COLO668 (cell line): ENCODE measurements at regions not wholly inside any gene's neighbourhood (a gene's known extent, or its start where the extent isn't known, plus 50 kb on each side); places are given as distances from the start of the nearest gene placed in this dataset.

ENCODE experiments used
- DNase-seq: peaks from one replicate; lab custom pipeline; 2025; ENCODE audit not compliant: unreplicated experiment; lab: John Stamatoyannopoulos, UW

- no peak for DNase-seq
These were observed 176.2 kb downstream of the RDH14 start for GRCh38 chr2:18384242-18384641.

GRCh38 chr2:18381386-18381785, 179.1 kb downstream of the RDH14 start:
- DNase-seq = no peak

GRCh38 chr2:18380321-18380720, 180.1 kb downstream of the RDH14 start:
- DNase-seq = no peak

- no peak for DNase-seq
These were observed 180.6 kb downstream of the RDH14 start for GRCh38 chr2:18379870-18380269.

GRCh38 chr2:18378020-18378653, 182.3 kb downstream of the RDH14 start:
- peak; percentile 37 for DNase-seq

- no peak for DNase-seq
These were observed 183.5 kb downstream of the RDH14 start for GRCh38 chr2:18376936-18377335.

GRCh38 chr2:18373664-18374063, 186.8 kb downstream of the RDH14 start:
- DNase-seq = no peak

GRCh38 chr2:18373081-18373480, 187.4 kb downstream of the RDH14 start:
- no peak for DNase-seq

GRCh38 chr2:18372641-18373040, 187.8 kb downstream of the RDH14 start:
- DNase-seq = no peak

GRCh38 chr2:18369760-18370159, 190.7 kb downstream of the RDH14 start:
- no peak for DNase-seq

- DNase-seq = peak; percentile 26
These were observed 192.4 kb downstream of the RDH14 start for GRCh38 chr2:18368008-18368407.

- DNase-seq = no peak
These were observed 195.1 kb downstream of the RDH14 start for GRCh38 chr2:18365342-18365741.

- DNase-seq = no peak
These were observed 197.1 kb downstream of the RDH14 start for GRCh38 chr2:18363348-18363747.

GRCh38 chr2:18362696-18363095, 197.8 kb downstream of the RDH14 start:
- DNase-seq = no peak

- no peak for DNase-seq
These were observed 202.9 kb downstream of the RDH14 start for GRCh38 chr2:18357537-18357936.

GRCh38 chr2:18356676-18357075, 203.8 kb downstream of the RDH14 start:
- no peak for DNase-seq

GRCh38 chr2:18349421-18349820, 211.0 kb downstream of the RDH14 start:
- no peak for DNase-seq

GRCh38 chr2:18346874-18347273, 213.6 kb downstream of the RDH14 start:
- no peak for DNase-seq

GRCh38 chr2:18346344-18346743, 214.1 kb downstream of the RDH14 start:
- no peak for DNase-seq

GRCh38 chr2:18345848-18346247, 214.6 kb downstream of the RDH14 start:
- peak; percentile 73 for DNase-seq

- DNase-seq = no peak
These were observed 217.6 kb downstream of the RDH14 start for GRCh38 chr2:18342901-18343300.

GRCh38 chr2:18339326-18339725, 221.1 kb downstream of the RDH14 start:
- DNase-seq = no peak

GRCh38 chr2:18336975-18337374, 223.5 kb downstream of the RDH14 start:
- no peak for DNase-seq
